Activated CD4-positive, alpha-beta T cell treated with anti-CD3 and anti-CD28 coated beads, Interleukin-2, amount 50 U/mL, for 16 hours (primary cell): ENCODE measurements at regions not wholly inside any gene's neighbourhood (a gene's known extent, or its start where the extent isn't known, plus 50 kb on each side); places are given as distances from the start of the nearest gene placed in this dataset.

Experiments used
- DNase-seq: peaks from one replicate; pipeline ENCODE4 v3.0.0-alpha.2; 2020

GRCh38 chr13:34256236-34256635, 438.3 kb downstream of the RFC3 start:
- DNase-seq: no peak

- DNase-seq: no peak
Measured at GRCh38 chr13:34257966-34258365, 440.0 kb downstream of the RFC3 start.

GRCh38 chr13:34258646-34259386, 440.9 kb downstream of the RFC3 start:
- no peak for DNase-seq

GRCh38 chr13:34263681-34264080, 445.7 kb downstream of the RFC3 start:
- DNase-seq: no peak

- no peak for DNase-seq
Measured at GRCh38 chr13:34265046-34265679, 447.2 kb downstream of the RFC3 start.

GRCh38 chr13:34276764-34277163, 458.8 kb downstream of the RFC3 start:
- no peak for DNase-seq

- no peak for DNase-seq
Measured at GRCh38 chr13:34277936-34278335, 460.0 kb downstream of the RFC3 start.

- no peak for DNase-seq
Measured at GRCh38 chr13:34278780-34279179, 460.8 kb downstream of the RFC3 start.

GRCh38 chr13:34290661-34291060, 472.7 kb downstream of the RFC3 start:
- DNase-seq: no peak

- no peak for DNase-seq
Measured at GRCh38 chr13:34294483-34295129, 476.7 kb downstream of the RFC3 start.

- DNase-seq: no peak
Measured at GRCh38 chr13:34300559-34300958, 482.6 kb downstream of the RFC3 start.

- no peak for DNase-seq
Measured at GRCh38 chr13:34302596-34302995, 484.6 kb downstream of the RFC3 start.

GRCh38 chr13:34303346-34303745, 485.4 kb downstream of the RFC3 start:
- DNase-seq: no peak

GRCh38 chr13:34307607-34308006, 489.7 kb downstream of the RFC3 start:
- DNase-seq: no peak

- no peak for DNase-seq
Measured at GRCh38 chr13:34308725-34309124, 490.8 kb downstream of the RFC3 start.

GRCh38 chr13:34310539-34310938, 492.6 kb downstream of the RFC3 start:
- no peak for DNase-seq

- no peak for DNase-seq
Measured at GRCh38 chr13:34311251-34311650, 493.3 kb downstream of the RFC3 start.

GRCh38 chr13:34312578-34312977, 494.6 kb downstream of the RFC3 start:
- no peak for DNase-seq

GRCh38 chr13:34320084-34320483, 502.1 kb downstream of the RFC3 start:
- DNase-seq: no peak

- DNase-seq: no peak
Measured at GRCh38 chr13:34322014-34322742, 504.2 kb downstream of the RFC3 start.

GRCh38 chr13:34322743-34323074, 504.8 kb downstream of the RFC3 start:
- no peak for DNase-seq

- no peak for DNase-seq
Measured at GRCh38 chr13:34335014-34336007, 517.4 kb downstream of the RFC3 start.
